ENCODE measurements at regions not wholly inside any gene's neighbourhood (a gene's known extent, or its start where the extent isn't known, plus 50 kb on each side); places are given as distances from the start of the nearest gene placed in this dataset.

- no peak for TF ChIP-seq ZNF274 (IDR thresholded peaks at IDR 0.05; ENCODE audit: borderline replicate concordance, extremely low read depth, low read length)
- no peak for TF ChIP-seq KDM5A (IDR thresholded peaks at IDR 0.05; ENCODE audit: low read length)
- TF ChIP-seq GABPA (IDR thresholded peaks at IDR 0.05; ENCODE audit: borderline replicate concordance, insufficient read depth, low read length): no peak
- no peak for TF ChIP-seq RXRA (IDR thresholded peaks at IDR 0.05; ENCODE audit: insufficient read depth, low read depth, low read length)
- TF ChIP-seq RNF2 (IDR thresholded peaks at IDR 0.05; ENCODE audit: borderline replicate concordance, low read depth, low read length, missing control alignments, poor library complexity, severe bottlenecking): no peak
- no peak for TF ChIP-seq ASH2L (IDR thresholded peaks at IDR 0.05; ENCODE audit: low read length)
These were observed 363.0 kb upstream of the RIOK2 start (continued) for GRCh38 chr5:97545886-97546535.

Measured in H1 (cell line).